ENCODE measurements at regions not wholly inside any gene's neighbourhood (a gene's known extent, or its start where the extent isn't known, plus 50 kb on each side); places are given as distances from the start of the nearest gene placed in this dataset.
"Not testable (repeated sequence)": the region's sequence is repeated elsewhere in the genome, so short reads cannot be mapped to it uniquely, and the experiment has no call there.

DNA sequence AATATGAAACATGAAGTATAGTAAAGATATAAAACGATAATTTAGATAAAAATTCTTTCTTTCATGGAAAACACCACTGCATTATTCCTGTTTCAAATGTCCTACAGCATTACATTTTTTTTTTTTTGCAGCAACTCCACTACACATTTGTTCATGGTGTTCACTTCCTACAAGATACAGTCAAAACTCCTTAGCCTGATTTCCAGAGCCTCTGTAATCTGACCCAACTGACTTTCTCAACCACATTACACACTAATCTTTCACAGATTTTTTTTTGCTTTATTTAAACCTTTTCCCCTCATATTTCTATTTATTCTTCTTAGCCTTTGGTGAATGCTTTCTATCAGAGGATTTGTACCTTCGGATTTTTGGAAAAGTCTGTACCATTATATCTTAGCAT is 176.5 kb upstream of the PDE7B start:
- no peak for TF ChIP-seq CTCF (IDR thresholded peaks at IDR 0.05; ENCODE audit: low read depth, low read length)
- H3K4me3 ChIP-seq (ENCODE audit: low read depth, low read length), result no peak overlapping the region

GRCh38 chr6:135675862-135676261 is 175.6 kb upstream of the PDE7B start:
- Histone ChIP-seq H3K27ac (no peak overlapping the region), H3K27me3 (ENCODE audit: insufficient read depth, low read depth, severe bottlenecking) (no peaks in the 10 kb centered on the region), H3K9me3 (ENCODE audit: severe bottlenecking) (no peaks in the 10 kb centered on the region), H3K4me3 (ENCODE audit: low read depth, low read length) (no peak overlapping the region), H3K36me3 (no peaks in the 10 kb centered on the region)
- peak; percentile 50 for TF ChIP-seq CTCF (IDR thresholded peaks at IDR 0.05; ENCODE audit: low read depth, low read length)
- DNase-seq, result peak; percentile 60

More for the DNA sequence above, 176.5 kb upstream of the PDE7B start:
- no peak overlapping the region for H3K27ac ChIP-seq
- H3K27me3 ChIP-seq (ENCODE audit: insufficient read depth, low read depth, severe bottlenecking), result no peaks in the 10 kb centered on the region
- no peak for DNase-seq
- H3K9me3 ChIP-seq (ENCODE audit: severe bottlenecking), result no peaks in the 10 kb centered on the region
- no peaks in the 10 kb centered on the region for H3K36me3 ChIP-seq

DNA sequence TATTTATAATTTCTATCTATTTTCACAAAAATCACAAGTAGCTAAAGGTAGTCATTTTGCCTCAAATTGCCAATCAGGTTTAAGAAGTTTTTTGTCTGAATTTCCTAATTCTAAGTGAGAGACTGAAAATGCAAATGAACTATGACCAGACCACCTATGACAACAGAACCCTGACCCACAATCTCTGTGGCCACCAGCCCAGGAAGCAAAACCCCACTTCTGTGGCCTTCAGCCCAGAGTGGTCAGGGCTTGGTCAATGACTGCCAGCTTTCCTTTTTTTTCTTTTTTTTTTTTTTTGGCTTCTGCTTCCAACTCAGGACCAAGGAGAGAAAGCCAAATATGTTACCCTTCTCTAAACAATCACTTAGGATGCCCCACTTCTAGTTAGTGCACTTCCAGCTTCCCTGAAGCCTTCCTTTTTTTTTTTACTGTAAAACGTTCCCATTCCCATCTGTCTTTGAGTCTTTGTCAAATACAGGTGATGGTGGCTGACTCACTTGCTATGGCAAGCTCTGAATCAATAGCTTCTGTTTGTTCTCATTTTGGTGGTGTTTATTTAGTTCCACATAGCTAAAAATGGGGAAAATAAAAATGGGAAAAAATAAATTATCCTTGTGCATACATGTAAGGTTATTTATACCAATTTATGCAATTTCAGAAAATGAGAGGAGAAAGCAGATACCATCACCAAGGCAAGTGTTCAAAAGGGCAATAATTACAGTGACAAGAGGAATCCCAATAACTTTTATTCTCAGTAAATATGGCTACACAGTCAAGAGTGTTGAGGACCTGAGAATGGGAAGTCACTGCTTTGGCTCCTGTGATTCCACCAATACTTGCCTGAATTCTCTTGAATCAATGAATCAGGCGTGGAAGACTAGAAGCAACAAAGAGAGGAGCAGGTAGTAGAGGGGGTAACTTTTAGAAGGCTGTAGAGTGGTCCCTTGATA is 170.3 kb upstream of the PDE7B start:
- H3K36me3 ChIP-seq, result no peaks in the 10 kb centered on the region
- H3K4me3 ChIP-seq (ENCODE audit: low read depth, low read length), result no peak overlapping the region
- H3K9me3 ChIP-seq (ENCODE audit: severe bottlenecking), result no peaks in the 10 kb centered on the region
- no peaks in the 10 kb centered on the region for H3K27me3 ChIP-seq (ENCODE audit: insufficient read depth, low read depth, severe bottlenecking)
- DNase-seq, result no peak
- no peak overlapping the region for H3K27ac ChIP-seq
- no peak for TF ChIP-seq CTCF (IDR thresholded peaks at IDR 0.05; ENCODE audit: low read depth, low read length)

DNA sequence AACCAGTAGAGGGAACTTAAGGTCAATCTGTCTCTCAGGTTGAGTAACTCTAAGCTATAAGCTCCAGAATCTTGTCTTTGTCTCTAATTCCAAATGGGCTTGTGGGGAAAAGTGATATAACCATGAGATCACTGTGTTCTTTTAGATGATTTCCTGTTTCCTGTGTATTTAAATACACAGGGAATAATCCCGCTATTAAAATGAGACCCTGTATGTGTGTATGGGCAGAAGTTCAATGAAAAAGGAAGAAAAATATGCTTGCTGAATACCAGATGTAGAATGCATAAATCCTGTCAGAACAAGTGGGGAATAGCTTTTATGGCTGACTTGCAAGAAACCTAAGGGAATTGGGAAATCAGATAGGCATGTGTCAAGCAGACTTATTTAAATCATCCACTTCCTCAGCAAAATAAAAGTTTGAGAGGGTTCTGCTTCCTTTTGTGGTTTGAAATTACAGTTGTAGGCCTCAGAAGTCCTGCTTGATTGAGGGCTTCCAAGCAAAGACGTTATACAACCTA is 164.7 kb upstream of the PDE7B start:
- TF ChIP-seq CTCF (IDR thresholded peaks at IDR 0.05; ENCODE audit: low read depth, low read length), result no peak
- DNase-seq, result no peak
- Histone ChIP-seq H3K27ac (no peak overlapping the region), H3K36me3 (no peaks in the 10 kb centered on the region), H3K4me3 (ENCODE audit: low read depth, low read length) (no peak overlapping the region), H3K9me3 (ENCODE audit: severe bottlenecking) (no peaks in the 10 kb centered on the region), H3K27me3 (ENCODE audit: insufficient read depth, low read depth, severe bottlenecking) (no peaks in the 10 kb centered on the region)

- not testable (repeated sequence) for H3K27me3 ChIP-seq (ENCODE audit: insufficient read depth, low read depth, severe bottlenecking); DNase-seq; H3K9me3 ChIP-seq (ENCODE audit: severe bottlenecking); H3K36me3 ChIP-seq; H3K4me3 ChIP-seq (ENCODE audit: low read depth, low read length); H3K27ac ChIP-seq
Measured at GRCh38 chr6:135688476-135688875, 163.0 kb upstream of the PDE7B start.

DNA sequence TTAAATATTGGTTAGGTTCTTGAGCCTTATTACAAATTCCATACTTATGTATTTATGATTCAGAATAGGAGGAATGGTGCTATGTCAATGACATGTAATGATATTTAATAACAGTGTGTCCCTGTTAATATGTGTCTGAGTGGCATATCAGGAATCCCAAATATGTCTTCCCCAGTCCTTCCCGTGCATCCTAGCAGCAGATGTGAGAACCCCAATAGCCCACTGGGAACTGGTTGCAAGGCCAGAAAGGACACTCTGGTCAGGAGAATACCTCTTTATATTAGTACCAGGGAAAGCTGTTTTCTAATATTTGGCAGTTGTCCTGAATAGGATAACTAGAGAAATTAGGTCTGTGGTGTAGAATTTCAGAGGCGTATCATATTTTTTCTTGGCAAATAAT is 159.1 kb upstream of the PDE7B start:
- Histone ChIP-seq H3K27ac (no peak overlapping the region), H3K36me3 (no peaks in the 10 kb centered on the region), H3K27me3 (ENCODE audit: insufficient read depth, low read depth, severe bottlenecking) (no peaks in the 10 kb centered on the region), H3K9me3 (ENCODE audit: severe bottlenecking) (no peaks in the 10 kb centered on the region), H3K4me3 (ENCODE audit: low read depth, low read length) (no peak overlapping the region)
- DNase-seq, result no peak
- TF ChIP-seq CTCF (IDR thresholded peaks at IDR 0.05; ENCODE audit: low read depth, low read length), result no peak

Measured in WERI-Rb-1 (cell line).